ENCODE measurements at regions not wholly inside any gene's neighbourhood (a gene's known extent, or its start where the extent isn't known, plus 50 kb on each side); places are given as distances from the start of the nearest gene placed in this dataset.

GRCh38 chr15:93985925-93986324, 245.4 kb upstream of the MCTP2 start:
- POLR2A ChIA-PET, result no interaction called here
- Mint-ChIP-seq H3K9me3 (no peaks in the 10 kb centered on the region), H3K27me3 (no peaks in the 10 kb centered on the region), H3K4me3 (no peak overlapping the region), H3K27ac (no peak overlapping the region), H3K4me1 (ENCODE audit: low read depth) (peaks cover 18% of the 10 kb centered on the region), H3K36me3 (ENCODE audit: low read depth) (no peaks in the 10 kb centered on the region)
- DNase-seq (no peak), ATAC-seq (no peak)
- CTCF ChIA-PET, result no interaction called here
- intact Hi-C loops (cut with micrococcal nuclease), result no loop called here
- TF ChIP-seq CTCF (IDR thresholded peaks at IDR 0.05), result no peak

- intact Hi-C loops (cut with micrococcal nuclease), result no loop called here
- ATAC-seq (no peak), DNase-seq (no peak)
- H3K27ac Mint-ChIP-seq, result no peak overlapping the region
- H3K4me3 Mint-ChIP-seq, result no peak overlapping the region
- H3K27me3 Mint-ChIP-seq, result no peaks in the 10 kb centered on the region
- TF ChIP-seq CTCF (IDR thresholded peaks at IDR 0.05), result no peak
- H3K36me3 Mint-ChIP-seq (ENCODE audit: low read depth), result no peaks in the 10 kb centered on the region
- H3K4me1 Mint-ChIP-seq (ENCODE audit: low read depth), result peaks cover 18% of the 10 kb centered on the region
- ChIA-PET POLR2A (interaction anchor here (0.7 kb wide), 1 partner anchor 77 kb away, joined by 3 read pairs; no protein-coding TSS in a partner anchor), CTCF (no interaction called here)
- no peaks in the 10 kb centered on the region for H3K9me3 Mint-ChIP-seq
Measured at GRCh38 chr15:93985176-93985575, 246.2 kb upstream of the MCTP2 start.

GRCh38 chr15:93983526-93983925, 247.8 kb upstream of the MCTP2 start:
- POLR2A ChIA-PET, result no interaction called here
- intact Hi-C loops (cut with micrococcal nuclease), result no loop called here
- no peak for ATAC-seq
- no peak for DNase-seq
- no peaks in the 10 kb centered on the region for H3K9me3 Mint-ChIP-seq
- H3K4me3 Mint-ChIP-seq, result no peak overlapping the region
- peaks cover 18% of the 10 kb centered on the region for H3K4me1 Mint-ChIP-seq (ENCODE audit: low read depth)
- no peak overlapping the region for H3K27ac Mint-ChIP-seq
- H3K36me3 Mint-ChIP-seq (ENCODE audit: low read depth), result no peaks in the 10 kb centered on the region
- no peak for TF ChIP-seq CTCF (IDR thresholded peaks at IDR 0.05)
- CTCF ChIA-PET, result no interaction called here
- no peaks in the 10 kb centered on the region for H3K27me3 Mint-ChIP-seq

- no peak for TF ChIP-seq CTCF (IDR thresholded peaks at IDR 0.05)
- Mint-ChIP-seq H3K36me3 (ENCODE audit: low read depth) (no peaks in the 10 kb centered on the region), H3K9me3 (no peaks in the 10 kb centered on the region), H3K27me3 (no peaks in the 10 kb centered on the region), H3K4me1 (ENCODE audit: low read depth) (peaks cover 12% of the 10 kb centered on the region), H3K27ac (no peak overlapping the region), H3K4me3 (no peak overlapping the region)
- DNase-seq, result no peak
- ChIA-PET POLR2A (no interaction called here), CTCF (interaction anchor here (1.5 kb wide), 1 partner anchor 14 kb away, joined by 4 read pairs; no protein-coding TSS in a partner anchor)
- intact Hi-C loops (cut with micrococcal nuclease), result no loop called here
- no peak for ATAC-seq
Measured at GRCh38 chr15:93982226-93982727, 249.1 kb upstream of the MCTP2 start.

GRCh38 chr15:93981706-93982105, 249.7 kb upstream of the MCTP2 start:
- DNase-seq (no peak), ATAC-seq (no peak)
- Mint-ChIP-seq H3K9me3 (no peaks in the 10 kb centered on the region), H3K4me3 (no peak overlapping the region), H3K27ac (no peak overlapping the region), H3K36me3 (ENCODE audit: low read depth) (no peaks in the 10 kb centered on the region), H3K4me1 (ENCODE audit: low read depth) (peaks cover 9% of the 10 kb centered on the region), H3K27me3 (no peaks in the 10 kb centered on the region)
- intact Hi-C loops (cut with micrococcal nuclease), result no loop called here
- no peak for TF ChIP-seq CTCF (IDR thresholded peaks at IDR 0.05)
- CTCF ChIA-PET, result interaction anchor here (1.5 kb wide), 1 partner anchor 15 kb away, joined by 4 read pairs; no protein-coding TSS in a partner anchor
- POLR2A ChIA-PET, result no interaction called here
